Ovary (tissue), 3 donors: ENCODE measurements at regions not wholly inside any gene's neighbourhood (a gene's known extent, or its start where the extent isn't known, plus 50 kb on each side); places are given as distances from the start of the nearest gene placed in this dataset.

ENCODE experiments used
- EP300 ChIP-seq: sonication (generic); formaldehyde crosslinking; IDR thresholded peaks from one replicate; pipeline ENCODE4 v1.6.1; 2017; ENCODE audit warnings: antibody characterized with exemption
- TF ChIP-seq, protein P1 (sequence below), 3 donors: fragments of 450-650 bp in 2 of 3; fragments of 200-600 bp in 1 of 3; IDR thresholded peaks; one replicate each; pipeline versions ENCODE4 v1.5.1 to v1.8.0; 2016 to 2022; ENCODE audit warnings: antibody characterized with exemption in 3 of 3, mild to moderate bottlenecking in 1 of 3
- donor health status: DM: no; HTN: no; CAD: no.

DNA sequence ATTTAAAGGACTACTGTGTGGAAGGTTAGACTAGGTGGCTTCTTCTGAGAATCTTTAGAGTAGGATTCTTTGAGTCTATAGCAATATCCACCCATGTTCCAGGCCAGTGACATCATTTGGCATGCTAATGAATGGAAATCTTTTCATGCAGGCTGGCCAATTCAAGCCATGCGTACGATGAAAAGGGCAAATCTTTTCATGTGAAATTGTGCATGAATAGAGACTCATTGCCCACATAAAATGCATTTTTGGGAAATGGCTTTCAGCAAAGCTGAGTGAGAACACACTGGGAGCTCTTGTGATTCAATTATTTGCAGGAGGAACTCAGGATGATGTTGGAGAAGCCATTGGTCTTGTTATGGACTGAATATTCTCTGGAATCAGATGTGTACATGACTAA is 324.9 kb upstream of the DAB1 start:
- TF ChIP-seq, protein P1, sequence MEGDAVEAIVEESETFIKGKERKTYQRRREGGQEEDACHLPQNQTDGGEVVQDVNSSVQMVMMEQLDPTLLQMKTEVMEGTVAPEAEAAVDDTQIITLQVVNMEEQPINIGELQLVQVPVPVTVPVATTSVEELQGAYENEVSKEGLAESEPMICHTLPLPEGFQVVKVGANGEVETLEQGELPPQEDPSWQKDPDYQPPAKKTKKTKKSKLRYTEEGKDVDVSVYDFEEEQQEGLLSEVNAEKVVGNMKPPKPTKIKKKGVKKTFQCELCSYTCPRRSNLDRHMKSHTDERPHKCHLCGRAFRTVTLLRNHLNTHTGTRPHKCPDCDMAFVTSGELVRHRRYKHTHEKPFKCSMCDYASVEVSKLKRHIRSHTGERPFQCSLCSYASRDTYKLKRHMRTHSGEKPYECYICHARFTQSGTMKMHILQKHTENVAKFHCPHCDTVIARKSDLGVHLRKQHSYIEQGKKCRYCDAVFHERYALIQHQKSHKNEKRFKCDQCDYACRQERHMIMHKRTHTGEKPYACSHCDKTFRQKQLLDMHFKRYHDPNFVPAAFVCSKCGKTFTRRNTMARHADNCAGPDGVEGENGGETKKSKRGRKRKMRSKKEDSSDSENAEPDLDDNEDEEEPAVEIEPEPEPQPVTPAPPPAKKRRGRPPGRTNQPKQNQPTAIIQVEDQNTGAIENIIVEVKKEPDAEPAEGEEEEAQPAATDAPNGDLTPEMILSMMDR (IDR thresholded peaks at IDR 0.05), result no peak
- no peak for TF ChIP-seq EP300
